Activated B cell treated with CpG ODN at 0.5 μM for 24 hours (primary cell): ENCODE measurements at regions not wholly inside any gene's neighbourhood (a gene's known extent, or its start where the extent isn't known, plus 50 kb on each side); places are given as distances from the start of the nearest gene placed in this dataset.

ENCODE experiments used
- ATAC-seq: fragments of 200-7000 bp; cut with Tn5 transposase; one replicate; pipeline ENCODE4 v1.10.0; 2021; ENCODE audit warnings: low read depth, mild to moderate bottlenecking, moderate library complexity
- CTCF ChIA-PET: fragments of 350-600 bp; sonication (Branson Sonifier 250); formaldehyde crosslinking; loops from one replicate; lab custom pipeline; 2021; ENCODE audit warnings: antibody characterized with exemption; lab: Charles Lee
- POLR2A ChIA-PET: fragments of 350-600 bp; sonication (Branson Sonifier 250); formaldehyde crosslinking; loops from one replicate; lab custom pipeline; 2021; ENCODE audit warnings: antibody characterized with exemption; lab: Charles Lee
- DNase-seq: peaks from one replicate; pipeline ENCODE4 v3.0.0; 2022
- H3K27ac Mint-ChIP-seq: one replicate; pipeline ENCODE4 v1.8.0; 2020; ENCODE audit warnings: mixed read lengths
- H3K27me3 Mint-ChIP-seq: one replicate; pipeline ENCODE4 v1.8.0; 2021; ENCODE audit warnings: mixed read lengths
- H3K36me3 Mint-ChIP-seq: one replicate; pipeline ENCODE4 v1.8.0; 2021; ENCODE audit warnings: low read depth, mixed read lengths
- H3K4me1 Mint-ChIP-seq: one replicate; pipeline ENCODE4 v1.8.0; 2021; ENCODE audit warnings: mixed read lengths
- H3K4me3 Mint-ChIP-seq: one replicate; pipeline ENCODE4 v1.8.0; 2020; ENCODE audit warnings: mild to moderate bottlenecking, mixed read lengths
- H3K9me3 Mint-ChIP-seq: one replicate; pipeline ENCODE4 v1.8.0; 2020; ENCODE audit warnings: mixed read lengths
- CTCF ChIP-seq: fragments of 200-600 bp; IDR thresholded peaks from one replicate; pipeline ENCODE4 v1.8.0; 2022; ENCODE audit warnings: antibody characterized with exemption, mild to moderate bottlenecking
- intact Hi-C: fragments of 100-400 bp; cut with micrococcal nuclease; formaldehyde crosslinking; loops from one replicate; pipeline ENCODE4 v1.15.1; 2024

GRCh38 chr5:133716532-133717183 is 104.3 kb upstream of the FSTL4 start:
- H3K27ac Mint-ChIP-seq: no peak overlapping the region
- no peaks in the 10 kb centered on the region for H3K4me1 Mint-ChIP-seq
- intact Hi-C loops: no loop called here
- DNase-seq: no peak
- no peak overlapping the region for H3K4me3 Mint-ChIP-seq
- no peak for TF ChIP-seq CTCF
- CTCF ChIA-PET: no interaction called here
- peaks cover 13% of the 10 kb centered on the region for H3K9me3 Mint-ChIP-seq
- ATAC-seq: no peak
- peaks cover 14% of the 10 kb centered on the region for H3K27me3 Mint-ChIP-seq
- H3K36me3 Mint-ChIP-seq: peaks cover 5% of the 10 kb centered on the region
- POLR2A ChIA-PET: no interaction called here

DNA sequence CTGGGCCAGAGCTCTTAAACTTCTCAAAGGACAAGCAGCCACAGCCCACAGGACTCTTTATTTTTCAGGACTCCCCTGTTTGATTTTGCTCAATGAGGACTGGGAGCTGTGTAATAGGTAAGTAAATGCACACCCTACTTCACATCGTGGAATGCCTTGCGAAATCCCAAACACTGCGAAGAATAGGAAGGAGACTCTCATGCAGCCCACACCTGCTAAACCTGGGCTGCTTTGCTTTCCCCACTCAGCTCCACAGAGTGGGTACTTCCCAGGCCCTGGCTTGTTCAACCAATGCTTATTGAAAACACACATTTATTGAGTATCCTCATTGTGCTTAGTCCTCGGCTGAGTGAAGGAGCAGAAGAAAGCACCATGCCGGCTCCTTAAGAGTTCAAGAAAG is 103.3 kb upstream of the FSTL4 start:
- H3K4me3 Mint-ChIP-seq: no peak overlapping the region
- peaks cover 4% of the 10 kb centered on the region for H3K9me3 Mint-ChIP-seq
- TF ChIP-seq CTCF: no peak
- H3K27me3 Mint-ChIP-seq: peaks cover 16% of the 10 kb centered on the region
- POLR2A ChIA-PET: no interaction called here
- CTCF ChIA-PET: no interaction called here
- peaks cover 2% of the 10 kb centered on the region for H3K36me3 Mint-ChIP-seq
- ATAC-seq (no peak), DNase-seq (no peak)
- H3K4me1 Mint-ChIP-seq: no peaks in the 10 kb centered on the region
- no peak overlapping the region for H3K27ac Mint-ChIP-seq
- intact Hi-C loops: no loop called here

GRCh38 chr5:133715216-133715615 is 102.9 kb upstream of the FSTL4 start:
- Mint-ChIP-seq H3K4me3 (no peak overlapping the region), H3K27me3 (peaks cover 16% of the 10 kb centered on the region), H3K9me3 (peaks cover under 1% of the 10 kb centered on the region), H3K27ac (no peak overlapping the region), H3K36me3 (no peaks in the 10 kb centered on the region), H3K4me1 (no peaks in the 10 kb centered on the region)
- DNase-seq (no peak), ATAC-seq (no peak)
- TF ChIP-seq CTCF: no peak
- CTCF ChIA-PET: no interaction called here
- POLR2A ChIA-PET: no interaction called here
- intact Hi-C loops: no loop called here

- no peaks in the 10 kb centered on the region for H3K36me3 Mint-ChIP-seq
- intact Hi-C loops: no loop called here
- ChIA-PET POLR2A (interaction anchor here (0.6 kb wide), 1 partner anchor 1922 kb away, joined by 4 read pairs; no protein-coding TSS in a partner anchor), CTCF (no interaction called here)
- no peak overlapping the region for H3K27ac Mint-ChIP-seq
- TF ChIP-seq CTCF: no peak
- no peak overlapping the region for H3K4me3 Mint-ChIP-seq
- H3K9me3 Mint-ChIP-seq: no peaks in the 10 kb centered on the region
- ATAC-seq (no peak), DNase-seq (no peak)
- H3K4me1 Mint-ChIP-seq: no peaks in the 10 kb centered on the region
- H3K27me3 Mint-ChIP-seq: peaks cover 17% of the 10 kb centered on the region
Measured at GRCh38 chr5:133714161-133714915, 102.0 kb upstream of the FSTL4 start.

DNA sequence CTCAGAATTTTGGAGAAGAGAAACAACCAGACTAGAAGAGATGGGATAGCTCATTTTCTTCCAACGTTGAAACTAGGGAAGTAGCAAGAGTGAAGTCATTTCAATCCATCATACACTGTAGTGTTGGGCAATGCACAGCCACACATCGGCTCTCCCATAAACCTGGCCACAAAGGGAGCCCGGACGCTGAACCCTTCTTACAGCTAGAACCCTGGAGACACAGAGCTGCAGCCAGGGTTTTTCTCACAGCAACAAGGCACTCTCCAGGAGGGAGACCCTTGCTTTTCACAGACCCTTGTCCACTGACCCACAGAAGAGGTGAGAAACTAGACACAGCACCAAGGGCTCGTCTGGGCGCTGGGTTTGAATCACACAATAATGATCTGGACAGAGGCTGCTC is 101.4 kb upstream of the FSTL4 start:
- H3K4me3 Mint-ChIP-seq: no peak overlapping the region
- no peak for ATAC-seq
- DNase-seq: no peak
- H3K9me3 Mint-ChIP-seq: no peaks in the 10 kb centered on the region
- no peak for TF ChIP-seq CTCF
- H3K27ac Mint-ChIP-seq: no peak overlapping the region
- no peaks in the 10 kb centered on the region for H3K4me1 Mint-ChIP-seq
- intact Hi-C loops: no loop called here
- POLR2A ChIA-PET: interaction anchor here (0.6 kb wide), 1 partner anchor 89 kb away, joined by 3 read pairs; no protein-coding TSS in a partner anchor
- H3K27me3 Mint-ChIP-seq: peaks cover 17% of the 10 kb centered on the region
- H3K36me3 Mint-ChIP-seq: no peaks in the 10 kb centered on the region
- CTCF ChIA-PET: no interaction called here
